ENCODE measurements at regions not wholly inside any gene's neighbourhood (a gene's known extent, or its start where the extent isn't known, plus 50 kb on each side); places are given as distances from the start of the nearest gene placed in this dataset.

GRCh38 chr12:84637926-84638325, 274.7 kb downstream of the SLC6A15 start:
- H3K4me1 ChIP-seq = no peaks in the 10 kb centered on the region
- H3K27me3 ChIP-seq = no peaks in the 10 kb centered on the region
- H3K36me3 ChIP-seq = no peaks in the 10 kb centered on the region
- no peak overlapping the region for H3K4me3 ChIP-seq
- no peak overlapping the region for H3K27ac ChIP-seq
- no peak for DNase-seq (ENCODE audit: low spot score in 2 of 2)
- no peak for TF ChIP-seq EP300 (IDR thresholded peaks at IDR 0.05)
- no peaks in the 10 kb centered on the region for H3K9me3 ChIP-seq

GRCh38 chr12:84636801-84637290, 275.8 kb downstream of the SLC6A15 start:
- DNase-seq (ENCODE audit: low spot score in 2 of 2) = no peak
- Histone ChIP-seq H3K9me3 (no peaks in the 10 kb centered on the region), H3K27me3 (no peaks in the 10 kb centered on the region), H3K4me1 (no peaks in the 10 kb centered on the region), H3K36me3 (no peaks in the 10 kb centered on the region), H3K4me3 (no peak overlapping the region), H3K27ac (no peak overlapping the region)
- TF ChIP-seq EP300 (IDR thresholded peaks at IDR 0.05) = no peak
- no peak for TF ChIP-seq CTCF (IDR thresholded peaks at IDR 0.05)
- no peak for TF ChIP-seq POLR2A (IDR thresholded peaks at IDR 0.05)

- no peak for TF ChIP-seq CTCF (IDR thresholded peaks at IDR 0.05)
- TF ChIP-seq EP300 (IDR thresholded peaks at IDR 0.05) = no peak
- TF ChIP-seq POLR2A (IDR thresholded peaks at IDR 0.05) = no peak
- Histone ChIP-seq H3K4me3 (no peak overlapping the region), H3K9me3 (no peaks in the 10 kb centered on the region), H3K4me1 (no peaks in the 10 kb centered on the region), H3K27me3 (no peaks in the 10 kb centered on the region), H3K36me3 (no peaks in the 10 kb centered on the region), H3K27ac (no peak overlapping the region)
- WGBS, 2 donors = 86 to 88% methylated on average over 4 of the region's 4 CpGs
- no peak for DNase-seq (ENCODE audit: low spot score in 2 of 2)
Observed at GRCh38 chr12:84634526-84634925, 278.1 kb downstream of the SLC6A15 start.

GRCh38 chr12:84632556-84632955, 280.0 kb downstream of the SLC6A15 start:
- DNase-seq (ENCODE audit: low spot score in 2 of 2) = no peak
- Histone ChIP-seq H3K36me3 (no peaks in the 10 kb centered on the region), H3K4me3 (no peak overlapping the region), H3K27me3 (no peaks in the 10 kb centered on the region), H3K4me1 (no peaks in the 10 kb centered on the region), H3K9me3 (no peaks in the 10 kb centered on the region), H3K27ac (no peak overlapping the region)
- TF ChIP-seq EP300 (IDR thresholded peaks at IDR 0.05) (no peak), CTCF (IDR thresholded peaks at IDR 0.05) (no peak), POLR2A (IDR thresholded peaks at IDR 0.05) (no peak)
- WGBS, 2 donors = 59 to 68% methylated on average over 4 of the region's 4 CpGs

GRCh38 chr12:84631020-84631419, 281.6 kb downstream of the SLC6A15 start:
- TF ChIP-seq CTCF (IDR thresholded peaks at IDR 0.05) (no peak), EP300 (IDR thresholded peaks at IDR 0.05) (no peak), POLR2A (IDR thresholded peaks at IDR 0.05) (no peak)
- H3K36me3 ChIP-seq = no peaks in the 10 kb centered on the region
- no peak for DNase-seq (ENCODE audit: low spot score in 2 of 2)
- H3K4me1 ChIP-seq = no peaks in the 10 kb centered on the region
- H3K27ac ChIP-seq = no peak overlapping the region
- H3K4me3 ChIP-seq = no peak overlapping the region
- H3K27me3 ChIP-seq = no peaks in the 10 kb centered on the region
- no peaks in the 10 kb centered on the region for H3K9me3 ChIP-seq

- Histone ChIP-seq H3K27ac (no peak overlapping the region), H3K4me1 (no peaks in the 10 kb centered on the region), H3K9me3 (no peaks in the 10 kb centered on the region), H3K27me3 (no peaks in the 10 kb centered on the region), H3K4me3 (no peak overlapping the region), H3K36me3 (no peaks in the 10 kb centered on the region)
- TF ChIP-seq CTCF (IDR thresholded peaks at IDR 0.05) = no peak
- TF ChIP-seq EP300 (IDR thresholded peaks at IDR 0.05) = no peak
- TF ChIP-seq POLR2A (IDR thresholded peaks at IDR 0.05) = no peak
- no peak for DNase-seq (ENCODE audit: low spot score in 2 of 2)
- 80 to 92% methylated on average over 3 of the region's 3 CpGs for WGBS, 2 donors
Observed at GRCh38 chr12:84627593-84627992, 285.0 kb downstream of the SLC6A15 start.
